Subcutaneous abdominal adipose tissue (tissue), 5 donors: ENCODE measurements at regions not wholly inside any gene's neighbourhood (a gene's known extent, or its start where the extent isn't known, plus 50 kb on each side); places are given as distances from the start of the nearest gene placed in this dataset.

ENCODE experiments used
- H3K27ac ChIP-seq: one replicate; pipeline ENCODE4 v1.7.0; 2013; ENCODE audit warnings: low read depth, mild to moderate bottlenecking, inconsistent platforms, low read length, moderate library complexity
- H3K27me3 ChIP-seq, 5 donors: one replicate each; pipeline ENCODE4 v1.7.0; 2013; ENCODE audit warnings: low read length in 5 of 5, inconsistent platforms in 1 of 5; ENCODE audit not compliant: control insufficient read depth in 5 of 5, insufficient read depth in 4 of 5
- H3K36me3 ChIP-seq, 5 donors: one replicate each; pipeline ENCODE4 v1.7.0; 2013; ENCODE audit warnings: low read length in 5 of 5; ENCODE audit not compliant: control insufficient read depth in 5 of 5, insufficient read depth in 5 of 5
- H3K4me1 ChIP-seq, 5 donors: one replicate each; pipeline ENCODE4 v1.7.0; 2013; ENCODE audit warnings: low read length in 5 of 5, mild to moderate bottlenecking in 3 of 5, moderate library complexity in 1 of 5; ENCODE audit not compliant: control insufficient read depth in 5 of 5, insufficient read depth in 5 of 5
- H3K4me3 ChIP-seq, 5 donors: one replicate each; pipeline ENCODE4 v1.7.0; 2013; ENCODE audit warnings: low read length in 5 of 5, low read depth in 1 of 5
- H3K9ac ChIP-seq, 5 donors: one replicate each; pipeline ENCODE4 v1.7.0; 2013; ENCODE audit warnings: low read length in 5 of 5, mild to moderate bottlenecking in 4 of 5, moderate library complexity in 3 of 5
- H3K9me3 ChIP-seq, 5 donors: one replicate each; pipeline ENCODE4 v1.7.0; 2013; ENCODE audit warnings: low read length in 5 of 5; ENCODE audit not compliant: control insufficient read depth in 5 of 5
- donor health status: healthy.
- donor health status: healthy.
- donor health status: healthy.
- donor health status: healthy.
- donor health status: healthy.

- Histone ChIP-seq H3K27me3 (no peaks in the 10 kb centered on the region), H3K9ac (no peak overlapping the region), H3K36me3 (no peaks in the 10 kb centered on the region), H3K9me3 (no peaks in the 10 kb centered on the region), H3K27ac (no peak overlapping the region), H3K4me3 (no peak overlapping the region), H3K4me1 (peaks cover 0 to 15% (median 11%) of the 10 kb centered on the region in 5 donors)
Measured at GRCh38 chr9:82543726-82544125, 519.2 kb downstream of the RASEF start.

DNA sequence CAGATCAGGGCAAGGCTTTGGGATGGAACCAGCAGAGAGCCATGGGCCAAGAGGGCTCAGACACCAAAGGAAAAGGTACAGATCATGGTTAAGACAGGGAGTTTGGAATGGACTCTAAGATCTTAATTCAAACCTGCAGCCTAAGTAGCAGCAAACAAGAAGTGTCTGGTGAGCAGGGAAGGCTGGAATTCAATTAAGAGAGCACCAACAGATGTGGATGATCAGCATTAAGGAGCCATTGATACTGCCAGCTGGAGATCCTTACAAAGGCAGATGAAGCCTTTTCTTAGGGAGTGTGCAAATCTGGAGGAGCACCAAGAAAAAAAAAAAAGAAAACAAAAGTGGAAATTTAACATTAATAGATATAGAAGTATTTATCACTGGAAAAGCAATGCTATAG lies 516.8 kb downstream of the RASEF start:
- Histone ChIP-seq H3K9me3 (no peaks in the 10 kb centered on the region), H3K27ac (no peak overlapping the region), H3K27me3 (no peaks in the 10 kb centered on the region), H3K4me3 (no peak overlapping the region), H3K36me3 (no peaks in the 10 kb centered on the region), H3K4me1 (no peaks in the 10 kb centered on the region), H3K9ac (no peak overlapping the region)

DNA sequence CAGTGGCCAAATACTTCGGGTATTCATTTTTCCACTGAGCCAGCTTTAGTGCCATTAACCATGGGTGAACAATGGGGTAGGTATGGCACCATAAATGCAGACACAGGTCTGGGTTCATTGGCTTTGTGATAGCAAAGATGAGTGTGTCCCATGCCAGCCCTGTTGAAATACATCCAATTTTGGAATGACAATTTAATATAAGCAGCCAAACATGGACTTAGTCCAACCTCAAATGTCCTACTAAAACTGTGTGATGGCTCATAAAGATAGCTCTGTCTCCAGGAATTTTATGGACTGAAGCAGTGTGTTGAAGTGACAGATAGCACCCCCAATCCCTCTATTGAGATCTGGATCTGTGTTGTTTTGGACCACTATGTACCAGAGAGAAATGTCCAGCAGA lies 514.9 kb downstream of the RASEF start:
- no peaks in the 10 kb centered on the region for H3K27me3 ChIP-seq
- H3K4me3 ChIP-seq = no peak overlapping the region
- no peak overlapping the region for H3K27ac ChIP-seq
- no peak overlapping the region for H3K9ac ChIP-seq
- H3K36me3 ChIP-seq = no peaks in the 10 kb centered on the region
- no peaks in the 10 kb centered on the region for H3K9me3 ChIP-seq
- H3K4me1 ChIP-seq = peaks cover 0 to 7% (median 0%) of the 10 kb centered on the region in 5 donors

GRCh38 chr9:82549174-82549821 lies 513.6 kb downstream of the RASEF start:
- H3K4me3 ChIP-seq = no peak overlapping the region

DNA sequence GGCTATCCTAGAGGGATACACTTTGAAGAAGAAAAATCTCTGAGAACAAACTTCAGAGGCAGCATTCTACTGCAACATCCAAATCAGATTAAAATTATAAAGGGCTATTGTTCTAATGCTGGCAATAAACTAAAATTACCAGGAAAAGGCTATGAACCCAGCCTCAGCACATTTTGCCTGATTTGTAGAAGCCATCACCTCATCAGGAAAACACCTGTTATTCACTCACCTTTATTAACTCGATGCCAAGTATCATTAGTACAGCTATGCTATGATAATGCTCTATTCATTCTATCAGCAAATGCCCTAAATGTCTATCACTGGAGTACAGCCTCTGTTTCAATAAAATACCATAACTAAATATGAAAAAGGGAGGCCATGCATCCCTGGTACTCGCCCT lies 510.2 kb downstream of the RASEF start:
- Histone ChIP-seq H3K36me3 (no peaks in the 10 kb centered on the region), H3K27me3 (no peaks in the 10 kb centered on the region), H3K4me3 (no peak overlapping the region), H3K9ac (no peak overlapping the region), H3K27ac (no peak overlapping the region), H3K4me1 (peaks cover 0 to 18% (median 0%) of the 10 kb centered on the region in 5 donors), H3K9me3 (no peaks in the 10 kb centered on the region)

More at GRCh38 chr9:82549174-82549821, 513.6 kb downstream of the RASEF start:
- Histone ChIP-seq H3K27ac (no peak overlapping the region), H3K9ac (no peak overlapping the region), H3K36me3 (no peaks in the 10 kb centered on the region), H3K9me3 (no peaks in the 10 kb centered on the region), H3K27me3 (no peaks in the 10 kb centered on the region), H3K4me1 (peaks cover 0 to 7% (median 0%) of the 10 kb centered on the region in 5 donors)

GRCh38 chr9:82553654-82554366 lies 509.1 kb downstream of the RASEF start:
- H3K9ac ChIP-seq = no peak overlapping the region
- no peak overlapping the region for H3K27ac ChIP-seq
- H3K27me3 ChIP-seq = no peaks in the 10 kb centered on the region
- no peaks in the 10 kb centered on the region for H3K36me3 ChIP-seq
- no peaks in the 10 kb centered on the region for H3K9me3 ChIP-seq
- H3K4me1 ChIP-seq = peaks cover 0 to 18% (median 0%) of the 10 kb centered on the region in 5 donors
- no peak overlapping the region for H3K4me3 ChIP-seq

- Histone ChIP-seq H3K27ac (no peak overlapping the region), H3K9ac (no peak overlapping the region), H3K4me3 (no peak overlapping the region), H3K4me1 (peaks cover 0 to 18% (median 0%) of the 10 kb centered on the region in 5 donors), H3K36me3 (no peaks in the 10 kb centered on the region), H3K9me3 (no peaks in the 10 kb centered on the region), H3K27me3 (no peaks in the 10 kb centered on the region)
Measured at GRCh38 chr9:82554381-82554780, 508.6 kb downstream of the RASEF start.

DNA sequence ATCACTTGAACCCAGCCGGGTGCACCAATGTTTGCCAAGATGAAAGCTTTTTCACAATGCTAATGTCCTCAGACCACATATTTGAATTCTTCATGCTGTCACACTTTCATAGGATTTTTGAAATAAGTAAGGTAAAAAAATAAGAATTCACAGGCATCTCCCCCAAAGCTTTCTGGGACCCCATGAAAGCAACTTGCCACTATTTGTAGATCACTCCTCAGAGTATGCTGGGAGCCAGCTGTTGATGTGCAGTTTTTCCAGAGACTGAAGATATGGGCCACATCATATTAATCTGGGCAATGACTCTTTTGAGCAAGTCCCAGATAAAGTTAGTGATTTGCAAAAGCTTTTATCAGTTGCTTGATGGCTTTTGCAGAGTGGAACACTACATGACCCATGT lies 507.9 kb downstream of the RASEF start:
- H3K4me3 ChIP-seq = no peak overlapping the region
- H3K9me3 ChIP-seq = no peaks in the 10 kb centered on the region
- H3K9ac ChIP-seq = no peak overlapping the region
- H3K36me3 ChIP-seq = no peaks in the 10 kb centered on the region
- H3K27ac ChIP-seq = no peak overlapping the region
- peaks cover 0 to 18% (median 0%) of the 10 kb centered on the region in 5 donors for H3K4me1 ChIP-seq
- H3K27me3 ChIP-seq = no peaks in the 10 kb centered on the region

- Histone ChIP-seq H3K4me1 (peaks cover 0 to 18% (median 0%) of the 10 kb centered on the region in 5 donors), H3K9ac (no peak overlapping the region), H3K4me3 (no peak overlapping the region), H3K27ac (no peak overlapping the region), H3K27me3 (no peaks in the 10 kb centered on the region), H3K36me3 (no peaks in the 10 kb centered on the region), H3K9me3 (no peaks in the 10 kb centered on the region)
Measured at GRCh38 chr9:82555431-82556051, 507.4 kb downstream of the RASEF start.

- H3K4me1 ChIP-seq = peaks cover 0 to 11% (median 0%) of the 10 kb centered on the region in 5 donors
Measured at GRCh38 chr9:82558346-82558745, 504.6 kb downstream of the RASEF start.

More at GRCh38 chr9:82558346-82558745, 504.6 kb downstream of the RASEF start:
- Histone ChIP-seq H3K27ac (no peak overlapping the region), H3K36me3 (no peaks in the 10 kb centered on the region), H3K4me3 (no peak overlapping the region), H3K9ac (no peak overlapping the region), H3K9me3 (peaks cover 0 to under 1% (median 0%) of the 10 kb centered on the region in 5 donors), H3K27me3 (no peaks in the 10 kb centered on the region)
